HG03175 (cell line): ENCODE measurements at regions not wholly inside any gene's neighbourhood (a gene's known extent, or its start where the extent isn't known, plus 50 kb on each side); places are given as distances from the start of the nearest gene placed in this dataset.

Source experiments
- ATAC-seq: cut with Tn5 transposase; IDR thresholded peaks from one replicate; pipeline ENCODE4 v1.9.1; 2021; ENCODE audit warnings: mild to moderate bottlenecking, moderate library complexity; ENCODE audit not compliant: unreplicated experiment

- ATAC-seq: no peak
These were observed 51.8 kb upstream of the IPO5 start for GRCh38 chr13:97901716-97902115.
